ENCODE measurements at regions not wholly inside any gene's neighbourhood (a gene's known extent, or its start where the extent isn't known, plus 50 kb on each side); places are given as distances from the start of the nearest gene placed in this dataset.

- Histone ChIP-seq H3K4me3 (ENCODE audit: low read depth, low read length, poor library complexity, severe bottlenecking) (no peak overlapping the region), H3K27ac (ENCODE audit: low read depth, low read length, poor library complexity, severe bottlenecking) (no peak overlapping the region), H3K4me2 (ENCODE audit: low read length) (no peak overlapping the region), H3K9me2 (ENCODE audit: low read depth, low read length) (no peaks in the 10 kb centered on the region), H3K9ac (ENCODE audit: low read length) (no peak overlapping the region), H2AFZ (ENCODE audit: low read length) (no peak overlapping the region), H3F3A (ENCODE audit: insufficient read depth, low read length) (no peaks in the 10 kb centered on the region), H3K79me2 (ENCODE audit: insufficient read depth, low read length) (no peaks in the 10 kb centered on the region), H3K4me1 (ENCODE audit: insufficient read depth, low read length, severe bottlenecking) (no peaks in the 10 kb centered on the region), H3K9me3 (ENCODE audit: low read length) (no peaks in the 10 kb centered on the region), H3K27me3 (ENCODE audit: insufficient read depth, low read length) (no peaks in the 10 kb centered on the region), H4K20me1 (ENCODE audit: insufficient read depth, low read length) (no peaks in the 10 kb centered on the region), H3K36me3 (ENCODE audit: insufficient read depth, low read length) (no peaks in the 10 kb centered on the region)
- no peak for TF ChIP-seq EZH2 (IDR thresholded peaks at IDR 0.05; ENCODE audit: borderline replicate concordance, low read length)
- TF ChIP-seq CTCF (IDR thresholded peaks at IDR 0.05; ENCODE audit: low read length): no peak
Observed at GRCh38 chr6:23630726-23631635, 495.0 kb upstream of the NRSN1 start.

- Histone ChIP-seq H3F3A (ENCODE audit: insufficient read depth, low read length) (no peaks in the 10 kb centered on the region), H3K4me2 (ENCODE audit: low read length) (no peak overlapping the region), H3K27me3 (ENCODE audit: insufficient read depth, low read length) (no peaks in the 10 kb centered on the region), H3K4me1 (ENCODE audit: insufficient read depth, low read length, severe bottlenecking) (no peaks in the 10 kb centered on the region), H3K9ac (ENCODE audit: low read length) (no peak overlapping the region), H3K36me3 (ENCODE audit: insufficient read depth, low read length) (no peaks in the 10 kb centered on the region), H3K27ac (ENCODE audit: low read depth, low read length, poor library complexity, severe bottlenecking) (no peak overlapping the region), H3K9me3 (ENCODE audit: low read length) (no peaks in the 10 kb centered on the region), H4K20me1 (ENCODE audit: insufficient read depth, low read length) (no peaks in the 10 kb centered on the region), H3K79me2 (ENCODE audit: insufficient read depth, low read length) (no peaks in the 10 kb centered on the region), H3K4me3 (ENCODE audit: low read depth, low read length, poor library complexity, severe bottlenecking) (no peak overlapping the region), H2AFZ (ENCODE audit: low read length) (no peak overlapping the region), H3K9me2 (ENCODE audit: low read depth, low read length) (no peaks in the 10 kb centered on the region)
- no peak for TF ChIP-seq EZH2 (IDR thresholded peaks at IDR 0.05; ENCODE audit: borderline replicate concordance, low read length)
- no peak for TF ChIP-seq CTCF (IDR thresholded peaks at IDR 0.05; ENCODE audit: low read length)
Observed at GRCh38 chr6:23633996-23634395, 492.0 kb upstream of the NRSN1 start.

DNA sequence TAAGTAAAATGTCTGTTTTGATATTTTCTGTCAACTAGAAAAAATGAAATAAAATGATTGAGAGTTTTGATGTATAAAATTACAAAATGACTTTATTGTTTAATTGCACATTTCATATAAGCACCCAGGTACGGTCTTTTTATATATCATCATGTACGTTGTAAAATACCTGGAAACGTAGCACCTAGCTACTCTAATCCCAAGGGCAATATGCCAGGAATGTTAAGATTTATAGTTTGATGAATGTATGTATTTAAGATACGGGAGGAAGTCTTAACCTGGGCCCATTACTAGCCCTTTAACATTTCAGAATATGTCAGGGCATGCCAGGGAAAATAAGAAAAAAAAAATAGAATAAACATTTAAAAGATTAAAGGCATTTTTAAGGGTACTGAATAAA, 490.9 kb upstream of the NRSN1 start:
- Histone ChIP-seq H2AFZ (ENCODE audit: low read length) (no peak overlapping the region), H3K27me3 (ENCODE audit: insufficient read depth, low read length) (no peaks in the 10 kb centered on the region), H3K36me3 (ENCODE audit: insufficient read depth, low read length) (no peaks in the 10 kb centered on the region), H3K4me1 (ENCODE audit: insufficient read depth, low read length, severe bottlenecking) (no peaks in the 10 kb centered on the region), H3K4me3 (ENCODE audit: low read depth, low read length, poor library complexity, severe bottlenecking) (no peak overlapping the region), H3K27ac (ENCODE audit: low read depth, low read length, poor library complexity, severe bottlenecking) (no peak overlapping the region), H3K79me2 (ENCODE audit: insufficient read depth, low read length) (no peaks in the 10 kb centered on the region), H3K9me2 (ENCODE audit: low read depth, low read length) (no peaks in the 10 kb centered on the region), H4K20me1 (ENCODE audit: insufficient read depth, low read length) (no peaks in the 10 kb centered on the region), H3K4me2 (ENCODE audit: low read length) (no peak overlapping the region), H3K9me3 (ENCODE audit: low read length) (no peaks in the 10 kb centered on the region), H3F3A (ENCODE audit: insufficient read depth, low read length) (no peaks in the 10 kb centered on the region), H3K9ac (ENCODE audit: low read length) (no peak overlapping the region)
- TF ChIP-seq CTCF (IDR thresholded peaks at IDR 0.05; ENCODE audit: low read length) (no peak), EZH2 (IDR thresholded peaks at IDR 0.05; ENCODE audit: borderline replicate concordance, low read length) (no peak)

All from OCI-LY1 (cell line).